A549 (cell line): ENCODE measurements at regions not wholly inside any gene's neighbourhood (a gene's known extent, or its start where the extent isn't known, plus 50 kb on each side); places are given as distances from the start of the nearest gene placed in this dataset.

ENCODE experiments used
- ATAC-seq, 2 experiments: fragments of 200-7000 bp in 1 of 2; fragments of >200 bp in 1 of 2; cut with Nextera tagmentation in 1 of 2; cut with Tn5 transposase in 1 of 2; 3 replicates each; pipeline versions ENCODE4 v1.8.0 to v1.9.1; 2018 to 2020; ENCODE audit warnings: mild to moderate bottlenecking in 1 of 2, moderate library complexity in 1 of 2
- CTCF ChIA-PET: fragments of 300-600 bp; sonication (Branson Sonifier 250); formaldehyde crosslinking; extraction: SDS; loops from one replicate; lab custom pipeline; 2021; ENCODE audit warnings: antibody characterized with exemption, inconsistent platforms; lab: Yijun Ruan, JAX
- POLR2A ChIA-PET: fragments of 350-600 bp; formaldehyde crosslinking; extraction: SDS; loops from one replicate; lab custom pipeline; 2021; ENCODE audit warnings: antibody characterized with exemption, inconsistent platforms; lab: Yijun Ruan, JAX
- DNase-seq, 2 experiments: peaks; one replicate each; pipeline versions ENCODE4 v3.0.0 to v3.0.0-alpha.2; 2011 to 2016; ENCODE audit warnings: low read depth in 1 of 2, low spot score in 1 of 2
- FAIRE-seq: peaks from 2 replicates; lab custom pipeline; 2011; peaks lifted over from hg19 to GRCh38; lab: Jason Lieb, UNC
- H3K27ac ChIP-seq, 2 experiments: fragments of >200 bp; sonication (Bioruptor Twin); formaldehyde crosslinking; 3 replicates each; pipeline ENCODE4 v1.5.1; 2016 to 2017
- H3K4me1 ChIP-seq: fragments of >200 bp; sonication (Bioruptor Twin); formaldehyde crosslinking; 3 replicates; pipeline ENCODE4 v1.6.1; 2016
- H3K4me2 ChIP-seq: fragments of >200 bp; sonication (Bioruptor Twin); formaldehyde crosslinking; 3 replicates; pipeline ENCODE4 v1.6.1; 2016
- H3K4me3 ChIP-seq: fragments of >200 bp; sonication (Bioruptor Twin); formaldehyde crosslinking; 3 replicates; pipeline ENCODE4 v1.5.1; 2016
- H3K9me3 ChIP-seq: fragments of >200 bp; sonication (Bioruptor Twin); formaldehyde crosslinking; 3 replicates; pipeline ENCODE4 v1.6.1; 2016
- CTCF ChIP-seq: fragments of >200 bp; sonication (Bioruptor Twin); formaldehyde crosslinking; IDR thresholded peaks from 3 replicates; pipeline ENCODE4 v1.5.1; 2016
- E2F6 ChIP-seq: IDR thresholded peaks from 2 replicates; pipeline ENCODE4 v1.6.1; 2012; ENCODE audit warnings: low read depth, borderline replicate concordance
- EHMT2 ChIP-seq: fragments of 200-600 bp; sonication (generic); IDR thresholded peaks from 2 replicates; pipeline ENCODE4 v1.6.1; 2016; ENCODE audit warnings: antibody characterized with exemption, low read depth, mild to moderate bottlenecking, moderate library complexity
- FOXS1 ChIP-seq: fragments of 250-450 bp; sonication (Bioruptor Pico); IDR thresholded peaks from 2 replicates; pipeline ENCODE4 v1.5.0; 2020; ENCODE audit warnings: mild to moderate bottlenecking, moderate library complexity
- GATA3 ChIP-seq: IDR thresholded peaks from 2 replicates; pipeline ENCODE4 v1.6.1; 2012; ENCODE audit warnings: borderline replicate concordance
- HEYL ChIP-seq: fragments of 250-450 bp; sonication (Bioruptor Pico); IDR thresholded peaks from 2 replicates; pipeline ENCODE4 v1.8.0; 2021; ENCODE audit warnings: mild to moderate bottlenecking, moderate library complexity
- HOXB13 ChIP-seq: fragments of 250-450 bp; sonication (Bioruptor Pico); IDR thresholded peaks from 2 replicates; pipeline ENCODE4 v1.5.0; 2020; ENCODE audit warnings: low read depth, mild to moderate bottlenecking, moderate library complexity
- JUN ChIP-seq, 2 experiments: fragments of >200 bp; sonication (Bioruptor Twin); formaldehyde crosslinking; IDR thresholded peaks; 2 replicates in 1 of 2; 3 replicates in 1 of 2; pipeline ENCODE4 v1.6.1; 2016 to 2017
- MAZ ChIP-seq: fragments of 150-350 bp; IDR thresholded peaks from 2 replicates; pipeline ENCODE4 v1.6.1; 2014; ENCODE audit warnings: antibody characterized with exemption, low read depth, low read length, borderline replicate concordance
- NR3C1 ChIP-seq: fragments of >200 bp; sonication (Bioruptor Twin); formaldehyde crosslinking; IDR thresholded peaks from 3 replicates; pipeline ENCODE4 v1.6.1; 2017
- POLR2A ChIP-seq: IDR thresholded peaks from 2 replicates; pipeline ENCODE4 v1.6.1; 2012; ENCODE audit warnings: mild to moderate bottlenecking, low read length
- RAD21 ChIP-seq, 2 experiments: fragments of >200 bp in 1 of 2; sonication (Bioruptor Twin) in 1 of 2; formaldehyde crosslinking in 1 of 2; IDR thresholded peaks in 1 of 2; conservative IDR thresholded peaks in 1 of 2; 2 replicates in 1 of 2; 3 replicates in 1 of 2; pipeline ENCODE4 v1.6.1; 2012 to 2018; ENCODE audit warnings: inconsistent platforms in 1 of 2
- RARB ChIP-seq: fragments of 250-450 bp; sonication (Bioruptor Pico); IDR thresholded peaks from 2 replicates; pipeline ENCODE4 v1.8.0; 2021; ENCODE audit warnings: mild to moderate bottlenecking, moderate library complexity
- RNF2 ChIP-seq: fragments of 200-600 bp; sonication (generic); IDR thresholded peaks from 2 replicates; pipeline ENCODE4 v1.6.1; 2016; ENCODE audit warnings: low read depth, mild to moderate bottlenecking, antibody characterized with exemption, moderate library complexity, borderline replicate concordance
- TFCP2L1 ChIP-seq: fragments of 250-450 bp; sonication (Bioruptor Pico); IDR thresholded peaks from 2 replicates; pipeline ENCODE4 v1.5.0; 2021; ENCODE audit warnings: mild to moderate bottlenecking
- TP53 ChIP-seq: fragments of 250-450 bp; sonication (Bioruptor Pico); IDR thresholded peaks from 2 replicates; pipeline ENCODE4 v1.5.0; 2021; ENCODE audit warnings: mild to moderate bottlenecking, moderate library complexity
- WGBS: methylation state at CpG from one replicate; pipeline ENCODE4 v1.1.6; 2017; ENCODE audit errors: missing lambda C conversion rate; 5-methylcytosine and 5-hydroxymethylcytosine counted together
- TF ChIP-seq, protein P1 (sequence below): fragments of 250-450 bp; sonication (Bioruptor Pico); IDR thresholded peaks from 2 replicates; pipeline ENCODE4 v1.5.0; 2020; ENCODE audit warnings: low read depth, mild to moderate bottlenecking, moderate library complexity
- TF ChIP-seq, protein P2 (sequence below): fragments of 200-600 bp; sonication (generic); IDR thresholded peaks from 2 replicates; pipeline ENCODE4 v1.6.1; 2016; ENCODE audit warnings: antibody characterized with exemption, mild to moderate bottlenecking, moderate library complexity
- TF ChIP-seq, protein P3 (sequence below): IDR thresholded peaks from 2 replicates; pipeline ENCODE4 v1.6.1; 2012

GRCh38 chr3:13253208-13253937 lies 166.7 kb downstream of the NUP210 start:
- no peak for DNase-seq
- H3K4me2 ChIP-seq = no peak overlapping the region
- TF ChIP-seq RARB (CRISPR knock-in tag) (no peak), FOXS1 (CRISPR knock-in tag) (no peak), E2F6 (no peak), EHMT2 (no peak), POLR2A (no peak), RAD21 (conservative IDR thresholded peaks at IDR 0.05 in 1 of 2, IDR thresholded peaks at IDR 0.05 in 1 of 2) (no peak), HEYL (CRISPR knock-in tag) (no peak), HOXB13 (CRISPR knock-in tag) (no peak), TP53 (no peak), NR3C1 (no peak), TFCP2L1 (no peak), JUN (IDR thresholded peaks at IDR 0.05) (no peak), RNF2 (no peak), CTCF (no peak), GATA3 (no peak), MAZ (no peak)
- TF ChIP-seq, protein P1, sequence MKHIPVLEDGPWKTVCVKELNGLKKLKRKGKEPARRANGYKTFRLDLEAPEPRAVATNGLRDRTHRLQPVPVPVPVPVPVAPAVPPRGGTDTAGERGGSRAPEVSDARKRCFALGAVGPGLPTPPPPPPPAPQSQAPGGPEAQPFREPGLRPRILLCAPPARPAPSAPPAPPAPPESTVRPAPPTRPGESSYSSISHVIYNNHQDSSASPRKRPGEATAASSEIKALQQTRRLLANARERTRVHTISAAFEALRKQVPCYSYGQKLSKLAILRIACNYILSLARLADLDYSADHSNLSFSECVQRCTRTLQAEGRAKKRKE (CRISPR knock-in tag) = no peak
- TF ChIP-seq, protein P2, sequence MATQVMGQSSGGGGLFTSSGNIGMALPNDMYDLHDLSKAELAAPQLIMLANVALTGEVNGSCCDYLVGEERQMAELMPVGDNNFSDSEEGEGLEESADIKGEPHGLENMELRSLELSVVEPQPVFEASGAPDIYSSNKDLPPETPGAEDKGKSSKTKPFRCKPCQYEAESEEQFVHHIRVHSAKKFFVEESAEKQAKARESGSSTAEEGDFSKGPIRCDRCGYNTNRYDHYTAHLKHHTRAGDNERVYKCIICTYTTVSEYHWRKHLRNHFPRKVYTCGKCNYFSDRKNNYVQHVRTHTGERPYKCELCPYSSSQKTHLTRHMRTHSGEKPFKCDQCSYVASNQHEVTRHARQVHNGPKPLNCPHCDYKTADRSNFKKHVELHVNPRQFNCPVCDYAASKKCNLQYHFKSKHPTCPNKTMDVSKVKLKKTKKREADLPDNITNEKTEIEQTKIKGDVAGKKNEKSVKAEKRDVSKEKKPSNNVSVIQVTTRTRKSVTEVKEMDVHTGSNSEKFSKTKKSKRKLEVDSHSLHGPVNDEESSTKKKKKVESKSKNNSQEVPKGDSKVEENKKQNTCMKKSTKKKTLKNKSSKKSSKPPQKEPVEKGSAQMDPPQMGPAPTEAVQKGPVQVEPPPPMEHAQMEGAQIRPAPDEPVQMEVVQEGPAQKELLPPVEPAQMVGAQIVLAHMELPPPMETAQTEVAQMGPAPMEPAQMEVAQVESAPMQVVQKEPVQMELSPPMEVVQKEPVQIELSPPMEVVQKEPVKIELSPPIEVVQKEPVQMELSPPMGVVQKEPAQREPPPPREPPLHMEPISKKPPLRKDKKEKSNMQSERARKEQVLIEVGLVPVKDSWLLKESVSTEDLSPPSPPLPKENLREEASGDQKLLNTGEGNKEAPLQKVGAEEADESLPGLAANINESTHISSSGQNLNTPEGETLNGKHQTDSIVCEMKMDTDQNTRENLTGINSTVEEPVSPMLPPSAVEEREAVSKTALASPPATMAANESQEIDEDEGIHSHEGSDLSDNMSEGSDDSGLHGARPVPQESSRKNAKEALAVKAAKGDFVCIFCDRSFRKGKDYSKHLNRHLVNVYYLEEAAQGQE = no peak
- TF ChIP-seq, protein P3, sequence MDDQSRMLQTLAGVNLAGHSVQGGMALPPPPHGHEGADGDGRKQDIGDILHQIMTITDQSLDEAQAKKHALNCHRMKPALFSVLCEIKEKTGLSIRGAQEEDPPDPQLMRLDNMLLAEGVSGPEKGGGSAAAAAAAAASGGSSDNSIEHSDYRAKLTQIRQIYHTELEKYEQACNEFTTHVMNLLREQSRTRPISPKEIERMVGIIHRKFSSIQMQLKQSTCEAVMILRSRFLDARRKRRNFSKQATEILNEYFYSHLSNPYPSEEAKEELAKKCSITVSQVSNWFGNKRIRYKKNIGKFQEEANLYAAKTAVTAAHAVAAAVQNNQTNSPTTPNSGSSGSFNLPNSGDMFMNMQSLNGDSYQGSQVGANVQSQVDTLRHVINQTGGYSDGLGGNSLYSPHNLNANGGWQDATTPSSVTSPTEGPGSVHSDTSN = no peak
- H3K4me3 ChIP-seq = no peak overlapping the region
- no peak overlapping the region for H3K27ac ChIP-seq
- ChIA-PET CTCF (interaction anchor here (1.6 kb wide), 1 partner anchor 31 kb away, joined by 4 read pairs; no protein-coding TSS in a partner anchor), POLR2A (interaction anchor here (1.0 kb wide), 1 partner anchor 202 kb away, joined by 9 read pairs; no protein-coding TSS in a partner anchor)
- peaks cover 9% of the 10 kb centered on the region; the same call in 2 of the 3 replicates for H3K4me1 ChIP-seq
- FAIRE-seq = no peak
- 82% methylated on average over 16 of the region's 16 CpGs for WGBS
- no peaks in the 10 kb centered on the region for H3K9me3 ChIP-seq
- ATAC-seq = no peak
